Omental fat pad (tissue), 3 donors: ENCODE measurements at regions not wholly inside any gene's neighbourhood (a gene's known extent, or its start where the extent isn't known, plus 50 kb on each side); places are given as distances from the start of the nearest gene placed in this dataset.

ENCODE experiments used
- ATAC-seq: fragments of 150-250 bp; one replicate; pipeline ENCODE4 v1.9.1; 2016; ENCODE audit warnings: mild to moderate bottlenecking, moderate library complexity; ENCODE audit not compliant: low FRiP score
- DNase-seq: peaks from one replicate; pipeline ENCODE4 v3.0.0-alpha.2; 2019; ENCODE audit warnings: low spot score
- CTCF ChIP-seq, 3 donors: fragments of 450-650 bp; IDR thresholded peaks; one replicate each; pipeline ENCODE4 v1.5.1; 2016 to 2017; ENCODE audit warnings: antibody characterized with exemption in 3 of 3, mild to moderate bottlenecking in 3 of 3, moderate library complexity in 2 of 3

- TF ChIP-seq CTCF (IDR thresholded peaks at IDR 0.05) = no peak
- DNase-seq (no peak), ATAC-seq (no peak)
Observed at GRCh38 chr5:62708481-62709325, 130.1 kb downstream of the LRRC70 start.

DNA sequence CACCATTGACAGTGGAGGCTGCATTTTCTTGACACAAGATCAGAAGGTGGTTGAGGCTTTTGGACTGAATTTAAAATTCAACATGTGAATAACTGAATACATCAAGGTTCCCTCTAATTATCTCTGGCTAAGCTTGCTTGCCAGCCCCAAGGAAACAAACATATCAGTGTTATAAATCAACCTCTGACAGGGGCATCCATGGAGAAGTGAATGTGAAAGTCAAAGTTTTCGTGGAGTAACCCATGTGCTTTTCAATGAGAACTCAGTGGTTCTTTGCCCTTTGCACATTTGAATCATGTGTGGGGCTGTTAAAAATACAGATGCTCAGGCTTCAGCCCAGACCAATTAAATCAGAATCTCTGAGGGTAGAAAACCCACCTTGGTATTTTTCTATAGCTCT lies 128.9 kb downstream of the LRRC70 start:
- DNase-seq (no peak), ATAC-seq (no peak)
- no peak for TF ChIP-seq CTCF (IDR thresholded peaks at IDR 0.05)

GRCh38 chr5:62707131-62707530 lies 128.5 kb downstream of the LRRC70 start:
- DNase-seq (no peak), ATAC-seq (no peak)
- no peak for TF ChIP-seq CTCF (IDR thresholded peaks at IDR 0.05)

GRCh38 chr5:62705022-62705421 lies 126.4 kb downstream of the LRRC70 start:
- ATAC-seq (no peak), DNase-seq (no peak)
- TF ChIP-seq CTCF (IDR thresholded peaks at IDR 0.05) = no peak

GRCh38 chr5:62702126-62702525 lies 123.5 kb downstream of the LRRC70 start:
- ATAC-seq (no peak), DNase-seq (no peak)
- no peak for TF ChIP-seq CTCF (IDR thresholded peaks at IDR 0.05)

DNA sequence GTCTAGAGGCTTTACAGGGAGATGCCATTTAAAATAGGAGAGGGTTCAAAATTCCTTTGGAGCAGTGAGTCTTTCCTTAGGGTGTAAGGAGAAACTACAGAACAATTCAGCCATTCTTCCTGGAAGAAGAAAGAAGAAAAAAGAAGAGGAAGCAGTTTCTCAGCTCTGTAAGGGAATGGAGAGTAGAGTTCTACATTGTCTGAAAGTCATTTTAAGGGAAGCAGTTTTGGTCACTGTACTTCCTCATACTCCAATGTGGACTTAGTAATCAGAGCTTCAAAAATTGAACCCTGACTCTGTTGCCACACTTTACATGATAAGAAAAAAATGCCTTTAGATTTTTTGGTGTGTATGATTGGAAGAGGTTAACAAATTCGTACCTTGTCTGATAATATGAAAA lies 122.4 kb downstream of the LRRC70 start:
- no peak for ATAC-seq
- no peak for TF ChIP-seq CTCF (IDR thresholded peaks at IDR 0.05)
- no peak for DNase-seq

DNA sequence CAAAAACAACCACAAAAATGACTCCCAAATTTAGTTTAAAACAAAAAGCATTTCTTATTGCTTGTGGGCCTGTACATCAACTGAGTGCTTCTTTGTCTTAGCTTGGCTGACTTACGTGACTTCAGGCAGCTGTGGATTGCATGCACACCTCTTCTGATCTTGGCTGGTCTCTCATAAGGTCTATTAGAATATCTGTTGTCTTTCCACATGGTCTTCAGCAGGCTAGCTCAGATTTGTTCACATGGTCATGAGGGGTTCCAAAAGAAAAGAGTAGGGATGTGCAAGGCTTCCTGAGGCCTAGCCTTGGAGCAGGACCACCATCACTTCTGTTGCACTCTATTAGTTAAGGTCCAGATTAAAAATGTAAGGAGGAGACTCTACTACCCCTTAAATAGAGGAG lies 120.1 kb downstream of the LRRC70 start:
- no peak for ATAC-seq
- DNase-seq = no peak
- no peak for TF ChIP-seq CTCF (IDR thresholded peaks at IDR 0.05)
